ENCODE measurements at regions not wholly inside any gene's neighbourhood (a gene's known extent, or its start where the extent isn't known, plus 50 kb on each side); places are given as distances from the start of the nearest gene placed in this dataset.
"Not testable (repeated sequence)": the region's sequence is repeated elsewhere in the genome, so short reads cannot be mapped to it uniquely, and the experiment has no call there.

GRCh38 chr5:166910995-166911394, 1380.5 kb upstream of the WWC1 start:
- Histone ChIP-seq H2BK12ac (ENCODE audit: low read length) (no peak overlapping the region), H3K18ac (ENCODE audit: low read length) (no peak overlapping the region), H4K8ac (ENCODE audit: low read depth, low read length) (no peak overlapping the region), H3K4me3 (ENCODE audit: low read depth, low read length) (no peak overlapping the region), H3K36me3 (ENCODE audit: control insufficient read depth in 1 of 2, insufficient read depth in 2 of 2, low read length in 2 of 2) (no peaks in the 10 kb centered on the region), H3K27me3 (ENCODE audit: insufficient read depth, low read length) (no peaks in the 10 kb centered on the region), H2AK5ac (ENCODE audit: low read length) (no peak overlapping the region), H3K14ac (ENCODE audit: low read length) (no peak overlapping the region), H3K79me1 (ENCODE audit: low read length) (no peaks in the 10 kb centered on the region), H3K9ac (ENCODE audit: low read length) (no peak overlapping the region), H3K4me2 (ENCODE audit: low read length) (no peak overlapping the region), H3K4ac (ENCODE audit: low read depth, low read length) (no peak overlapping the region), H3K4me1 (ENCODE audit: control insufficient read depth in 1 of 2, insufficient read depth in 2 of 2, low read length in 2 of 2) (no peaks in the 10 kb centered on the region), H3K79me2 (ENCODE audit: control insufficient read depth, insufficient read depth, low read length, poor library complexity) (no peaks in the 10 kb centered on the region), H2BK120ac (ENCODE audit: insufficient read depth, low read length, poor library complexity) (no peak overlapping the region), H4K12ac (ENCODE audit: low read depth, low read length) (no peak overlapping the region), H2BK5ac (ENCODE audit: low read depth, low read length, poor library complexity) (no peak overlapping the region), H4K91ac (ENCODE audit: low read depth, low read length) (no peak overlapping the region), H2AFZ (ENCODE audit: insufficient read depth, low read length, poor library complexity) (no peak overlapping the region), H3K9me3 (ENCODE audit: insufficient read depth, low read depth, low read length) (no peaks in the 10 kb centered on the region), H3K23ac (ENCODE audit: low read length) (no peak overlapping the region), H3K27ac (ENCODE audit: low read depth, low read length) (no peak overlapping the region)
- no peak for DNase-seq
- no CpG with 5 or more reads among the region's 3 CpGs for WGBS (ENCODE audit: extremely low coverage, insufficient coverage, insufficient read length)

GRCh38 chr5:166916021-166916420, 1375.4 kb upstream of the WWC1 start:
- Histone ChIP-seq H3K27me3 (ENCODE audit: insufficient read depth, low read length) (no peaks in the 10 kb centered on the region), H2AFZ (ENCODE audit: insufficient read depth, low read length, poor library complexity) (no peak overlapping the region), H4K12ac (ENCODE audit: low read depth, low read length) (no peak overlapping the region), H3K14ac (ENCODE audit: low read length) (no peak overlapping the region), H3K9me3 (ENCODE audit: insufficient read depth, low read depth, low read length) (no peaks in the 10 kb centered on the region), H3K4me3 (ENCODE audit: low read depth, low read length) (no peak overlapping the region), H2BK5ac (ENCODE audit: low read depth, low read length, poor library complexity) (no peak overlapping the region), H4K8ac (ENCODE audit: low read depth, low read length) (no peak overlapping the region), H3K4me1 (ENCODE audit: control insufficient read depth in 1 of 2, insufficient read depth in 2 of 2, low read length in 2 of 2) (no peaks in the 10 kb centered on the region), H2BK120ac (ENCODE audit: insufficient read depth, low read length, poor library complexity) (no peak overlapping the region), H3K4me2 (ENCODE audit: low read length) (no peak overlapping the region), H3K9ac (ENCODE audit: low read length) (no peak overlapping the region), H2BK12ac (ENCODE audit: low read length) (no peak overlapping the region), H3K4ac (ENCODE audit: low read depth, low read length) (no peak overlapping the region), H3K79me1 (ENCODE audit: low read length) (no peaks in the 10 kb centered on the region), H3K23ac (ENCODE audit: low read length) (no peak overlapping the region), H3K18ac (ENCODE audit: low read length) (no peak overlapping the region), H3K36me3 (ENCODE audit: control insufficient read depth in 1 of 2, insufficient read depth in 2 of 2, low read length in 2 of 2) (no peaks in the 10 kb centered on the region), H3K27ac (ENCODE audit: low read depth, low read length) (no peak overlapping the region), H2AK5ac (ENCODE audit: low read length) (no peak overlapping the region), H4K91ac (ENCODE audit: low read depth, low read length) (no peak overlapping the region), H3K79me2 (ENCODE audit: control insufficient read depth, insufficient read depth, low read length, poor library complexity) (no peaks in the 10 kb centered on the region)
- no peak for DNase-seq
- WGBS (ENCODE audit: extremely low coverage, insufficient coverage, insufficient read length), result no CpG with 5 or more reads among the region's 4 CpGs

GRCh38 chr5:166926138-166926537, 1365.3 kb upstream of the WWC1 start:
- H3K4me2 ChIP-seq (ENCODE audit: low read length), result no peak overlapping the region
- WGBS (ENCODE audit: extremely low coverage, insufficient coverage, insufficient read length), result no CpG with 5 or more reads among the region's 11 CpGs

GRCh38 chr5:166926806-166927475, 1364.5 kb upstream of the WWC1 start:
- no CpG with 5 or more reads among the region's 48 CpGs for WGBS (ENCODE audit: extremely low coverage, insufficient coverage, insufficient read length)

More at GRCh38 chr5:166926138-166926537, 1365.3 kb upstream of the WWC1 start:
- Histone ChIP-seq H3K9me3 (ENCODE audit: insufficient read depth, low read depth, low read length) (peaks cover 2% of the 10 kb centered on the region), H2BK120ac (ENCODE audit: insufficient read depth, low read length, poor library complexity) (no peak overlapping the region), H3K79me2 (ENCODE audit: control insufficient read depth, insufficient read depth, low read length, poor library complexity) (no peaks in the 10 kb centered on the region), H3K4me3 (ENCODE audit: low read depth, low read length) (no peak overlapping the region), H3K4ac (ENCODE audit: low read depth, low read length) (no peak overlapping the region), H3K9ac (ENCODE audit: low read length) (no peak overlapping the region), H3K79me1 (ENCODE audit: low read length) (no peaks in the 10 kb centered on the region), H3K18ac (ENCODE audit: low read length) (no peak overlapping the region), H4K91ac (ENCODE audit: low read depth, low read length) (no peak overlapping the region), H4K8ac (ENCODE audit: low read depth, low read length) (no peak overlapping the region), H3K27ac (ENCODE audit: low read depth, low read length) (no peak overlapping the region), H2AK5ac (ENCODE audit: low read length) (no peak overlapping the region), H3K4me1 (ENCODE audit: control insufficient read depth in 1 of 2, insufficient read depth in 2 of 2, low read length in 2 of 2) (no peaks in the 10 kb centered on the region), H3K36me3 (ENCODE audit: control insufficient read depth in 1 of 2, insufficient read depth in 2 of 2, low read length in 2 of 2) (no peaks in the 10 kb centered on the region), H4K12ac (ENCODE audit: low read depth, low read length) (no peak overlapping the region), H2BK12ac (ENCODE audit: low read length) (no peak overlapping the region), H2BK5ac (ENCODE audit: low read depth, low read length, poor library complexity) (no peak overlapping the region), H3K23ac (ENCODE audit: low read length) (no peak overlapping the region), H3K14ac (ENCODE audit: low read length) (no peak overlapping the region), H3K27me3 (ENCODE audit: insufficient read depth, low read length) (no peaks in the 10 kb centered on the region), H2AFZ (ENCODE audit: insufficient read depth, low read length, poor library complexity) (no peak overlapping the region)
- DNase-seq, result no peak

More at GRCh38 chr5:166926806-166927475, 1364.5 kb upstream of the WWC1 start:
- not testable (repeated sequence) for H3K4me3 ChIP-seq (ENCODE audit: low read depth, low read length); H4K8ac ChIP-seq (ENCODE audit: low read depth, low read length); H3K4me2 ChIP-seq (ENCODE audit: low read length); H3K9ac ChIP-seq (ENCODE audit: low read length); H3K27ac ChIP-seq (ENCODE audit: low read depth, low read length); H3K4ac ChIP-seq (ENCODE audit: low read depth, low read length); H3K27me3 ChIP-seq (ENCODE audit: insufficient read depth, low read length); H3K9me3 ChIP-seq (ENCODE audit: insufficient read depth, low read depth, low read length); H3K36me3 ChIP-seq (ENCODE audit: control insufficient read depth in 1 of 2, insufficient read depth in 2 of 2, low read length in 2 of 2); H3K23ac ChIP-seq (ENCODE audit: low read length); H3K18ac ChIP-seq (ENCODE audit: low read length); H2AFZ ChIP-seq (ENCODE audit: insufficient read depth, low read length, poor library complexity); H3K79me1 ChIP-seq (ENCODE audit: low read length); H3K4me1 ChIP-seq (ENCODE audit: control insufficient read depth in 1 of 2, insufficient read depth in 2 of 2, low read length in 2 of 2); H2AK5ac ChIP-seq (ENCODE audit: low read length); H3K79me2 ChIP-seq (ENCODE audit: control insufficient read depth, insufficient read depth, low read length, poor library complexity); H4K91ac ChIP-seq (ENCODE audit: low read depth, low read length); H2BK5ac ChIP-seq (ENCODE audit: low read depth, low read length, poor library complexity); DNase-seq; H4K12ac ChIP-seq (ENCODE audit: low read depth, low read length); H2BK12ac ChIP-seq (ENCODE audit: low read length); H3K14ac ChIP-seq (ENCODE audit: low read length); H2BK120ac ChIP-seq (ENCODE audit: insufficient read depth, low read length, poor library complexity)

Data from trophoblast cell (in vitro differentiated cells and primary cell).